Calu3 (cell line): ENCODE measurements at regions not wholly inside any gene's neighbourhood (a gene's known extent, or its start where the extent isn't known, plus 50 kb on each side); places are given as distances from the start of the nearest gene placed in this dataset.

Source experiments
- BruUV-seq: library from RNA; stranded (reverse); fragments of 400-500 nt; replicated peaks from 2 replicates; lab custom pipeline; 2021; lab: Mats Ljungman, UMichigan
- CTCF ChIA-PET: fragments of 300-600 bp; sonication (Branson Sonifier 250); formaldehyde crosslinking; loops from one replicate; lab custom pipeline; 2022; ENCODE audit warnings: antibody characterized with exemption; lab: Charles Lee
- DNase-seq: peaks from one replicate; pipeline ENCODE4 v3.0.0; 2022
- H3K27ac Mint-ChIP-seq: one replicate; pipeline ENCODE4 v1.8.0; 2022; ENCODE audit warnings: mixed read lengths; ENCODE audit not compliant: unreplicated experiment
- H3K27me3 Mint-ChIP-seq: one replicate; pipeline ENCODE4 v1.8.0; 2022; ENCODE audit warnings: mixed read lengths; ENCODE audit not compliant: unreplicated experiment
- H3K36me3 Mint-ChIP-seq: one replicate; pipeline ENCODE4 v1.8.0; 2022; ENCODE audit warnings: mild to moderate bottlenecking, moderate library complexity, mixed read lengths; ENCODE audit not compliant: insufficient read depth, unreplicated experiment
- H3K4me1 Mint-ChIP-seq: one replicate; pipeline ENCODE4 v1.8.0; 2022; ENCODE audit warnings: mild to moderate bottlenecking, low read depth, mixed read lengths; ENCODE audit not compliant: unreplicated experiment
- H3K4me3 Mint-ChIP-seq: one replicate; pipeline ENCODE4 v1.8.0; 2022; ENCODE audit warnings: mild to moderate bottlenecking, low read depth, moderate library complexity, mixed read lengths; ENCODE audit not compliant: unreplicated experiment
- H3K9me3 Mint-ChIP-seq: one replicate; pipeline ENCODE4 v1.8.0; 2022; ENCODE audit warnings: low read depth, mixed read lengths; ENCODE audit not compliant: unreplicated experiment
- CTCF ChIP-seq: fragments of 200-600 bp; IDR thresholded peaks from one replicate; pipeline ENCODE4 v1.8.0; 2022; ENCODE audit warnings: antibody characterized with exemption; ENCODE audit not compliant: unreplicated experiment
- intact Hi-C: fragments of 100-400 bp; cut with micrococcal nuclease; formaldehyde crosslinking; loops from one replicate; pipeline ENCODE4 v1.10.0; 2022; ENCODE audit not compliant: unreplicated experiment

- BruUV-seq, result no TSS peak
- Mint-ChIP-seq H3K9me3 (no peaks in the 10 kb centered on the region), H3K27ac (no peak overlapping the region), H3K4me1 (no peaks in the 10 kb centered on the region), H3K36me3 (no peaks in the 10 kb centered on the region), H3K27me3 (no peaks in the 10 kb centered on the region), H3K4me3 (no peak overlapping the region)
- no peak for TF ChIP-seq CTCF
- intact Hi-C loops, result no loop called here
- DNase-seq, result no peak
- CTCF ChIA-PET, result no interaction called here
Measured at GRCh38 chr15:81660976-81661375, 287.0 kb upstream of the TMC3 start.

GRCh38 chr15:81653259-81653658, 279.2 kb upstream of the TMC3 start:
- no peak for TF ChIP-seq CTCF
- H3K27ac Mint-ChIP-seq, result no peak overlapping the region
- H3K36me3 Mint-ChIP-seq, result no peaks in the 10 kb centered on the region
- CTCF ChIA-PET, result no interaction called here
- intact Hi-C loops, result no loop called here
- H3K27me3 Mint-ChIP-seq, result no peaks in the 10 kb centered on the region
- H3K4me1 Mint-ChIP-seq, result no peaks in the 10 kb centered on the region
- no TSS peak for BruUV-seq
- peaks cover 6% of the 10 kb centered on the region for H3K9me3 Mint-ChIP-seq
- H3K4me3 Mint-ChIP-seq, result no peak overlapping the region
- no peak for DNase-seq

- Mint-ChIP-seq H3K9me3 (peaks cover 21% of the 10 kb centered on the region), H3K27me3 (no peaks in the 10 kb centered on the region), H3K4me1 (no peaks in the 10 kb centered on the region), H3K4me3 (no peak overlapping the region), H3K27ac (no peak overlapping the region), H3K36me3 (no peaks in the 10 kb centered on the region)
- CTCF ChIA-PET, result no interaction called here
- no peak for DNase-seq
- TF ChIP-seq CTCF, result no peak
- intact Hi-C loops, result no loop called here
- BruUV-seq, result no TSS peak
Measured at GRCh38 chr15:81645470-81645869, 271.5 kb upstream of the TMC3 start.

GRCh38 chr15:81643771-81644170, 269.8 kb upstream of the TMC3 start:
- TF ChIP-seq CTCF, result no peak
- peaks cover 24% of the 10 kb centered on the region for H3K9me3 Mint-ChIP-seq
- no peaks in the 10 kb centered on the region for H3K27me3 Mint-ChIP-seq
- no peaks in the 10 kb centered on the region for H3K36me3 Mint-ChIP-seq
- H3K27ac Mint-ChIP-seq, result no peak overlapping the region
- H3K4me1 Mint-ChIP-seq, result no peaks in the 10 kb centered on the region
- BruUV-seq, result no TSS peak
- intact Hi-C loops, result no loop called here
- CTCF ChIA-PET, result no interaction called here
- DNase-seq, result no peak
- no peak overlapping the region for H3K4me3 Mint-ChIP-seq
